ENCODE measurements at regions not wholly inside any gene's neighbourhood (a gene's known extent, or its start where the extent isn't known, plus 50 kb on each side); places are given as distances from the start of the nearest gene placed in this dataset.

GRCh38 chr6:14738933-14739332, 506.9 kb upstream of the JARID2 start:
- TF ChIP-seq CTCF (IDR thresholded peaks at IDR 0.05) (no peak), POLR2A (IDR thresholded peaks at IDR 0.05) (no peak), POLR2AphosphoS5 (IDR thresholded peaks at IDR 0.05; ENCODE audit: insufficient read depth in 1 of 2, low read depth in 1 of 2) (no peak)
